ENCODE measurements at regions not wholly inside any gene's neighbourhood (a gene's known extent, or its start where the extent isn't known, plus 50 kb on each side); places are given as distances from the start of the nearest gene placed in this dataset.
"Not testable (repeated sequence)": the region's sequence is repeated elsewhere in the genome, so short reads cannot be mapped to it uniquely, and the experiment has no call there.

- whole genome bisulfite sequencing (ENCODE audit: missing lambda C conversion rate): 15% methylated on average over 3 of the region's 3 CpGs
- ATAC-seq; POLR2A ChIA-PET; H3K4me3 ChIP-seq; H3K4me1 ChIP-seq; FAIRE-seq; H3K27ac ChIP-seq; DNase-seq (ENCODE audit: low read depth in 1 of 2, low spot score in 1 of 2); CTCF ChIA-PET; H3K4me2 ChIP-seq: not testable (repeated sequence)
- peak; percentile 94 for TF ChIP-seq ZFP36 (IDR thresholded peaks at IDR 0.05; ENCODE audit: borderline replicate concordance, partially characterized antibody)
- H3K9me3 ChIP-seq: peaks cover 22% of the 10 kb centered on the region; the same call in 2 of the 3 replicates
These were observed 102.7 kb downstream of the EN1 start for GRCh38 chr2:118744682-118745181.

- H3K4me2 ChIP-seq: peak overlapping the region; percentile 39
- TF ChIP-seq FOSL2 (IDR thresholded peaks at IDR 0.05) (peak; percentile 53; the same call in 1 of the 2 replicates), FOSL2 (CRISPR knock-in tag; IDR thresholded peaks at IDR 0.05) (peak; percentile 84), CTCF (IDR thresholded peaks at IDR 0.05) (no peak)
- no peak overlapping the region for H3K4me3 ChIP-seq
- H3K9me3 ChIP-seq: peaks cover 3% of the 10 kb centered on the region; the same call in 2 of the 3 replicates
- 13% methylated on average over 7 of the region's 7 CpGs for WGBS (ENCODE audit: missing lambda C conversion rate)
- H3K4me1 ChIP-seq: peaks cover 11% of the 10 kb centered on the region
- ATAC-seq (peak; percentile 100), DNase-seq (ENCODE audit: low read depth in 1 of 2, low spot score in 1 of 2) (peak; percentile 19 to 77), FAIRE-seq (no peak)
- peak overlapping the region; percentile 71 to 90 for H3K27ac ChIP-seq
- ChIA-PET POLR2A (no interaction called here), CTCF (no interaction called here)
These were observed 108.7 kb downstream of the EN1 start for GRCh38 chr2:118738524-118739308.

- peak overlapping the region; percentile 39 for H3K4me2 ChIP-seq
- 56% methylated on average over 3 of the region's 3 CpGs for WGBS (ENCODE audit: missing lambda C conversion rate)
- TF ChIP-seq ZSCAN20 (CRISPR knock-in tag; IDR thresholded peaks at IDR 0.05) (no peak), JUNB (IDR thresholded peaks at IDR 0.05) (no peak), CBX8 (IDR thresholded peaks at IDR 0.05) (no peak), USF2 (IDR thresholded peaks at IDR 0.05) (no peak), POLR2A (IDR thresholded peaks at IDR 0.05; ENCODE audit: low read length) (no peak), ZNF302 (CRISPR knock-in tag; IDR thresholded peaks at IDR 0.05) (no peak), BHLHE40 (IDR thresholded peaks at IDR 0.05; ENCODE audit: low read depth, low read length) (no peak), NR3C1 (IDR thresholded peaks at IDR 0.05) (no peak), E2F6 (IDR thresholded peaks at IDR 0.05; ENCODE audit: borderline replicate concordance, low read depth) (no peak), HOXA7 (CRISPR knock-in tag; IDR thresholded peaks at IDR 0.05) (no peak), FOSB (CRISPR knock-in tag; IDR thresholded peaks at IDR 0.05) (no peak), CBX2 (IDR thresholded peaks at IDR 0.05; ENCODE audit: borderline replicate concordance, low read depth) (no peak), CEBPB (IDR thresholded peaks at IDR 0.05) (no peak), NPAS2 (CRISPR knock-in tag; IDR thresholded peaks at IDR 0.05; ENCODE audit: borderline replicate concordance) (no peak), MYC (IDR thresholded peaks at IDR 0.05; ENCODE audit: borderline replicate concordance, low read length) (no peak)
- no peaks in the 10 kb centered on the region; the same call in 1 of the 3 replicates for H3K9me3 ChIP-seq
- no peak for FAIRE-seq
- ChIA-PET CTCF (no interaction called here), POLR2A (no interaction called here)
- DNase-seq (ENCODE audit: low read depth in 1 of 2, low spot score in 1 of 2): no peak
- H3K4me1 ChIP-seq: peaks cover 11% of the 10 kb centered on the region
- ATAC-seq: no peak; a peak in 1 of 6 replicates
- peak overlapping the region; percentile 14 to 38; a peak in 3 of 6 replicates for H3K27ac ChIP-seq
- no peak overlapping the region for H3K4me3 ChIP-seq
These were observed 109.3 kb downstream of the EN1 start for GRCh38 chr2:118738106-118738505.
